HG03571 (cell line): ENCODE measurements at regions not wholly inside any gene's neighbourhood (a gene's known extent, or its start where the extent isn't known, plus 50 kb on each side); places are given as distances from the start of the nearest gene placed in this dataset.
"Not testable (repeated sequence)": the region's sequence is repeated elsewhere in the genome, so short reads cannot be mapped to it uniquely, and the experiment has no call there.

Experiments used
- ATAC-seq: cut with Tn5 transposase; IDR thresholded peaks from one replicate; pipeline ENCODE4 v1.9.1; 2021; ENCODE audit not compliant: unreplicated experiment

DNA sequence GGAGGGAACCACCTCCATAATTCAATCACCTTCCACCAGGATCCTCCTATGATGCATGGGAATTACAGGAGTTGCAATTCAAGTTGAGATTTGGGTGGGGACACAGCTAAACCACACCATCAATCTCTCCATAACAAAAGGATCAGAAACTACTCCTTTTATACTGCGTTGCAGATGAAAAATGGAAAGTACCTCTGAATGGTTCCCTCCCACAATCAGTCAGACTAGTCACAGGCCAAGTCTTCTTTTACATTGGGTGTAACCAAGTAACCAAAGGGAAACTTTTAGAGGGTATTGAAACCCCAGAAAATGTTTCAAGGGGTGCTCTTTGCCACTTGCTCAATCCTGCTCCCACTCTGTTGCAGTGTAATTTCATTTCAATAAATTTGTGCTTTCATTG lies 504.3 kb upstream of the CNTN3 start:
- ATAC-seq = no peak

DNA sequence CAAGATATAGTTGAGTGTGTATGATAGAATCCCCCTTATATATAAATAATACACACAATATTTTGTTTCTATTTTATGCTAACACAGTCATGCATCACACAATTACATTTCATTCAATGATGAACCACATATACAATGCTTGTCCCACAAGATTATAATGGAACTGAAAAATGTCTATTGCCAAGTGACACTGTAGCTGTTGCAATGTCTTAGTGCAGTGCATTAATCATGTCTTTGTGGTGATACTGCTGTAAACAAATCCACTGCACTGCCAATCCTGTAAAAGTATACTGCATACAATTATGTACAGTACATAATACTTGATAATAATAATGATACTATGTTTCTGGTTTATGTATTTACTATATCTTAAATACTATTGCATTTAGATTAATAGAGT lies 512.1 kb upstream of the CNTN3 start:
- ATAC-seq = no peak

- ATAC-seq = no peak
Observed at GRCh38 chr3:75129101-75129500, 514.6 kb upstream of the CNTN3 start.

GRCh38 chr3:75136100-75136897 lies 521.8 kb upstream of the CNTN3 start:
- no peak for ATAC-seq

DNA sequence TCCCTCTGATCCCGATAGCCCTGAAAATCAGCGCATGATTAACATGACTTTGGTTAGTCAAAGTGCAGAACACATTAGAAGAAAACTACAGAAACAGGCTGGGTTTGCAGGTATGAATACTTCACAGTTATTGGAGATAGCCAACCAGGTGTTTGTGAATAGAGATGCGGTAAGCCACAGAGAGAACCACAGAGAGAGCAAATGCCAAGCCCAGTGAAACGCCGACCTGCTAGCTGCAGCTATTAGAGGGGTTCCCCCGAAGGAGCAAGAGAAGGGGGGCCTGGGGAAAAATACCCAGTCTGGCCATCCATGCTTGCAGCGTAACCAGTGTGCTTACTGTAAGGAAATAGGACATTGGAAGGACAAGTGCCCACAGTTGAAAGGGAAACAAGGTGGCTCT lies 523.9 kb upstream of the CNTN3 start:
- ATAC-seq = no peak

GRCh38 chr3:75140904-75141615 lies 523.1 kb upstream of the FRG2C start:
- ATAC-seq = no peak

DNA sequence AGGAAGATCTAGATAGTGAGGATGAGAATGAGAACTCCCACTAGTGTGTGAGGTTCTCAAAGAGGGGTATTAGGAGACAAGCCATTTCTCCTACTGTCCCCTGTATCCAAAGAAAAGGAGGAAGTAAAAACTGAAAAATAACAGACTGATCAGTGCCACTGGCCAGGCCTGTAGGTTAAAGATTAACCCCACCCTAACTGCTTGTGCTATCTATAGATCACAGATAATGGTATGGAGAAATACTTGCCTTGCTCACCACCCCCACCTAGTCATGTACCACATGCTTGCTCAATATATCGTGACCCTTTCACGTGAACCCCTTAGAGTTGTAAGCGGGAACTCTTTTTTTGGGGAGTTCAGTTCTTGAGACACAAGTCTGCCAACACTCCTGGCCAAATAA lies 519.7 kb upstream of the FRG2C start:
- ATAC-seq = no peak

- ATAC-seq = no peak
Observed at GRCh38 chr3:75171630-75172230, 492.4 kb upstream of the FRG2C start.

DNA sequence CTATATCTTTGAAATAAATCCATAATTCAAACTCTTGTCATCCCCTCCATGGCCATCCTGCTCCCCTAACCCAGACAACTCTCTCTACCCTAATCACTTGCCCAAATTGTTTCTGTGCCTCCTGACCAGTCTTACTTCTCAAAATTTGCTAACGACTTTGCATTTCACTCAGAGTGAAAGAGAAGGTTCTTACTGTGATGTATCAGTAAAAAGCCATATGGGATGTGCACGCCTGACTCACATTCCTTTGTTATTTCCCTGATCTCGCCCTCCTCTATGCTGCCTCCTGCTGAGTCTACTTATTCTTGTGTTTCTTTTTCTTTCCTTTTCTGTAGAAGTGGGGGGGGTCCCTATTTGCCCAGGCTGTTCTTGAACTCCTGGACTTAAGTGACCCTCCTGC lies 487.2 kb upstream of the FRG2C start:
- ATAC-seq = no peak

DNA sequence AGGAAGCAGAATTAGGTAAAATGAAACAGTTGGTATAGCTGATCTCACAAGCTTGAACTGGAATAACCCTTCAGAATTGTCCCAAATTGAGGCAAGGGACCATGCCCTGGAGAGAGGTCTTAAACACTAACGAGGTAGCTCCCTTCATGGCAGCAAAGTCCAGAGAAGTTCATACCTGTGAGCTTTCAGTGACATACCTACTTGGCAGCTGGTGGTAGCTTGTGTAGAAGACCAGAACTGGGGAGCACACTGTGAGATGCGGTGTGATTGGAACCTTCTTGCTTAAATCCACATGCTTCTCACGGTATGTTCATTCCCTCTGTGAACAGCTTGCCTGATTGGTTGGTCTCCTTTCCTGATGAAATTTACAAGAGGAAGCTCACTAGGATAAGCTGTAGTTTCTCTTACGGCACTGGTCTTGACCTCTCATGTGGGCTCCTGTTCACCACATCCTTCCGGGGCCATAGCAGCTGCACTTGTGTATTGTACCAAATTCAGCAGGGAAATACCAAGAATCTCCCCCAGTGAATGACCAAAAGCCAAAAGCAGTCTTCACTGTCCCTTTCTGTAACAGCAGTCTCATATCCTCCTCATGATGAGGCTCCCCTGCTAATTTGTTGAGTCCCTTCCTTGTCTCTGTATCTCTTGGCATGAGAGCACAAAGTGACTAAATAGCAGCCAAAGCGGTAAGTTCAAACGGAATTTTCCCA lies 483.7 kb upstream of the FRG2C start:
- no peak for ATAC-seq

DNA sequence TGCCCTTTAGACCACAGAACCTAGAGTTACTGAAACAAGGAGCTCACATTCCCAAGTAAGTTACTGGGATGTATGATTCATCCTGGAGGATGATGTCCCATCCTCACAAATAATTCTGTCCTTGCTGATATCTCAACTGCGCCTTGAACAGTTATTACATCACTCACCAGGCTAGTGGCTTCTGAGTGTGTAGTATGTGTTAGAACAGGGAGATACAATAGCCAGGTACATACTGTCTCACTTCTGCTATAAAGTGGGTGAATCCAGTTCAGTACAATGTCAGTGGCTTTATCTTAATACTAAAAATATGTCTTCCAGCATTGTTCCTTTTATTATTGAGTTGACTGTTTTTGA lies 483.2 kb upstream of the FRG2C start:
- ATAC-seq = no peak

DNA sequence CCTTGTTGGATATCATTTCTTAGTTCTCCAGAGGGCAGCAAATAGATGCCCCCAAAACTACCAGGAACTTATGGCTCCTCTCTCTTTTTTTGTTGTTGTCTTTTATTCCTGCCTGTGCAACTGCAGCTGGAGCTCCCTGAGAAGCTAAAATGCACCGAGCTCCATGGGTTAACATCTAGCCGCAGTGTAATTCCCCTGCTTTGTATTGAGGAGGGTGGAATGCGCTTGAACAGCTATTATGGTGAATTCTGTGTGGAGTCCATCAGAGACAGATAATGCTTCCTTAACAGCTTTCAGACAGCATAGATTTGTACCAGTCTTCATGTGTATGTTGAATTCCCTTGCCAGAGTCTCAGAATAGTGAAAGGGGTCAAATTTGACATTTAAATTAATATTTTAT lies 475.2 kb upstream of the FRG2C start:
- no peak for ATAC-seq

DNA sequence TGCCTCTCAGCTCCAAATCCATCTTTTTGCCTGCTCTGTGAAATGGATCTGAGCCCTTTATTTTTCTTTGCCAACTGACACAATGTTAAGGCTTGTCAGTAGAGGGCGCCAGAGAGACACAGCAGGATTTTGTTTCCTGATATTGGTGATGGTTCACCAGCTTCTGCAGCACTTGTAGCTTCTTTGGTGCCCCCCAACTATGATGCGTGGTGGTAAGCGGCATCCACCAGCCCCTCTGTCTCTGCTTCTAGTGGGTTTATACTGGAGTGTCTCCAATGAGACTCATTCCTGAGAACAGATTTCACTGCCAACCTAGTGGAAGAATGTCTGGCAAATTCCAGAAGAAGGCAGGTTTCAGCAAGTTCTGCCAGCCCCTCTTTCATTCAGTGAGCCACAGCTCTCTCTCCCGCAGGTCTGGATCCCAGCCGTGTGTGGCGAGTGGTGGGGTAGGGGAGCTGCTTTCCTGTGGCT lies 471.9 kb upstream of the FRG2C start:
- peak; percentile 76 for ATAC-seq

GRCh38 chr3:75193797-75194196 lies 470.3 kb upstream of the FRG2C start:
- no peak for ATAC-seq

- ATAC-seq = not testable (repeated sequence)
Observed at GRCh38 chr3:75214332-75214731, 449.8 kb upstream of the FRG2C start.

DNA sequence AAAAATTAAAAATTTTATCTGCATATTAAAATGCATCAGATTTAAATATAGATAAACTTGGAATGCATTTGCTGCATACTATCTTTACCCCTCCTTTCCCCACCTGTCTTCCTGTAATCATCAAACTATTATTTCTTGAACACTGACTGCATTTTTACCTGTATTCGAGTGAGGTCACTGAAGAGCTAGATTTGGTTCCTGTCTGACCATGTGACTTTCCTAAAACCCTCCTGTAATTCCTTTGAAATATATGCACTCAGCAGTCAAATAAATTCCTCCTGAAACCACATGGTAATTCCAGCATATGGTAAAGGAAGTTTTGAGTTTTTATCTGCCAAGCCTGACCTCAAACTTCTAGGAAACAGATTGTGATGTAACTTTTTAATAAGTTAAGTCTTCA lies 445.6 kb upstream of the FRG2C start:
- ATAC-seq = no peak

DNA sequence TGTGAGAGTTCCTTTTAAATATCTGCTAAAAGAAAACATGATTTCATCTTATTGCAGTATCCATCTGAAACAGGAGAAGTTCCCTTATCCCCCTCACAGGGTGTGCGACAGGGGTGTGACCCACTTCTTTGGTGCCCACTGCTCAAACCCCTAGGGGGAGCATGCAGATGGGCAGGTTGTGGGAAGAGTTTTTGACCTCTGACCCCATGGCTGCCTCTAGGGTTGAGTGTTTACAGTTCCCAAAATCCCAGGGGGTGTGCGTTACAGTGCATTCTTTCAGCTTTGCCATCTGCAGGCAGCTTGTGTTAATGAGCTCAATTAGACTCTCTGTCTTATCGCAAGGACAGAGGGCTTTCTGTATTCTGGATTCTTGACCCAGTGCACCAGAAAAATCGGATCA lies 443.2 kb upstream of the FRG2C start:
- no peak for ATAC-seq

DNA sequence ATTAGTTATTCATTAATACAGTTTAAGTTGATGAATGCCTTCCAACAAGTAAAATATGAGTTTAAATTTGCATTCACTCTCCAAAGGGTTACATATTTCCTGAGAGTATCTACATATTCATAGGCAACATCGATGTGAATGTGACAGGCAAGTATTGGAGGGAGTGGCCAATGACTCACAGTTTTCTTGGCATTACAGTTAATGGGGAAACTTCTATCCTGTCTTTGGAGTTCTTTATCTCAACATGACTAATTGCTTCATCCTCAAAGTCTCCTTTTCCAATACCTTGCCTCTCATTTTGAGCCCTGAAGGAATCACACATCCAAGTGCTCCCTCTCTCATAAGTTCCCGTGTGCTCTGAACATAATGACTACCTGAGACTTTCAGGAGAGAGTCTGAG lies 439.7 kb upstream of the FRG2C start:
- ATAC-seq = no peak

- ATAC-seq = no peak
Observed at GRCh38 chr3:75232216-75232615, 431.9 kb upstream of the FRG2C start.

DNA sequence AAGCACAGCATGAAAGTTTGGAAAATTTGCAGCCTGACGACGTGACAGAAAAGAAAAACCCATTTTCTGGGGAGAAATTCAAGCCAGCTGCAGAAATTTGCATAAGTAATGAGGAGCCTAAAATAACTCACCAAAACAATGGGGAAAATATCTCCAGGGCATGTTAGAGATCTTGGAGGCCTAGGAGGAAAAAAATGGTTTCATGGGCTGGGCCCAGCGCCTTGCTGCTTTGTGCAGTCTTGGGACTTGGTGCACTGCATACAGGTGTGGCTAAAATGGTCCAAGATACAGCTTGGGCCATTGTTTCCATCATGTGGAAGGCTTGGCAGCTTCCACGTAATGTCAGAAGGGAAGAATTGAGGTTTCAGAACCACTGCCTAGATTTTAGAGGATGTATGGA lies 428.5 kb upstream of the FRG2C start:
- no peak for ATAC-seq

DNA sequence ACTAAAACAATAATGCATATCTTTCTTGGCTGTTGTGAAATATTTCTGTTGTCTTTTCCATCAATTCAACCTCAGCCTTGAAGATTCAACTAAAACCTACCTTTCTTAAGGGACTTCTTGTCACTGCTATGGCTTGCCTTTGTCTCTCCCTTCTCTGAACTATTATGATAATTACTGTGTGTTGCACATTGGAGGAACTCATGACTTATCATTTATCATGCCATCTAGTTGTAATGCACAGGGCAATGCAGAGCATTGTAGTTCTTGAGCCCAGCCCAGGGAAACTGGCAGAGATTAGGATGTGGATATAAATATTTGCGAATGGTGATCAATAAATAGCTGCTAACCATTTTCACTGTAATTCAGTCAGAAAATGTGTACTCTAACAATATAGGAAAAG lies 427.1 kb upstream of the FRG2C start:
- ATAC-seq = no peak

GRCh38 chr3:75237477-75237876 lies 426.7 kb upstream of the FRG2C start:
- no peak for ATAC-seq
